Keratinocyte (primary cell): ENCODE measurements at regions not wholly inside any gene's neighbourhood (a gene's known extent, or its start where the extent isn't known, plus 50 kb on each side); places are given as distances from the start of the nearest gene placed in this dataset.

Source experiments
- DNase-seq: peaks from one replicate; pipeline ENCODE4 v3.0.0-alpha.2; 2011; ENCODE audit warnings: low read depth, missing footprints, low spot score
- FAIRE-seq: peaks from 2 replicates; lab custom pipeline; 2011; peaks lifted over from hg19 to GRCh38; lab: Jason Lieb, UNC
- H2AFZ ChIP-seq: 2 replicates; pipeline ENCODE4 v1.6.0; 2012; ENCODE audit warnings: low read length, control low read depth, inconsistent platforms; ENCODE audit not compliant: control insufficient read depth
- H3K27ac ChIP-seq: 2 replicates; pipeline ENCODE4 v1.5.1; 2011; ENCODE audit warnings: low read length; ENCODE audit not compliant: control insufficient read depth, insufficient read depth
- H3K27me3 ChIP-seq: 3 replicates; pipeline ENCODE4 v1.6.0; 2011; ENCODE audit warnings: low read length; ENCODE audit not compliant: control insufficient read depth, insufficient read depth; ENCODE audit errors: extremely low read depth
- H3K36me3 ChIP-seq, 2 experiments: 2 replicates in 1 of 2; 3 replicates in 1 of 2; pipeline ENCODE4 v1.5.1; 2011; ENCODE audit warnings: low read length in 2 of 2, mild to moderate bottlenecking in 1 of 2; ENCODE audit not compliant: control insufficient read depth in 2 of 2, insufficient read depth in 2 of 2; ENCODE audit errors: extremely low read depth in 1 of 2
- H3K4me1 ChIP-seq: 3 replicates; pipeline ENCODE4 v1.5.1; 2011; ENCODE audit warnings: low read length; ENCODE audit not compliant: control insufficient read depth, insufficient read depth; ENCODE audit errors: extremely low read depth
- H3K4me2 ChIP-seq: 3 replicates; pipeline ENCODE4 v1.6.0; 2011; ENCODE audit warnings: low read depth, low read length; ENCODE audit not compliant: control insufficient read depth, insufficient read depth; ENCODE audit errors: extremely low read depth
- H3K4me3 ChIP-seq, 3 experiments: fragments of 200-600 bp in 1 of 3; sonication (generic) in 1 of 3; 2 replicates in 2 of 3; 3 replicates in 1 of 3; pipeline ENCODE4 v1.5.1; 2011 to 2016; ENCODE audit warnings: low read length in 3 of 3, mild to moderate bottlenecking in 3 of 3, control low read depth in 2 of 3, inconsistent platforms in 1 of 3, low read depth in 1 of 3, mixed read lengths in 1 of 3, mixed run types in 1 of 3, moderate library complexity in 1 of 3; ENCODE audit not compliant: control insufficient read depth in 2 of 3, insufficient read depth in 2 of 3; ENCODE audit errors: extremely low read depth in 1 of 3
- H3K79me2 ChIP-seq: 2 replicates; pipeline ENCODE4 v1.6.0; 2012; ENCODE audit warnings: low read length; ENCODE audit not compliant: control insufficient read depth, insufficient read depth
- H3K9ac ChIP-seq: 3 replicates; pipeline ENCODE4 v1.6.0; 2011; ENCODE audit warnings: low read length; ENCODE audit not compliant: control insufficient read depth, insufficient read depth; ENCODE audit errors: extremely low read depth
- H3K9me1 ChIP-seq: 3 replicates; pipeline ENCODE4 v1.6.0; 2011; ENCODE audit warnings: low read length; ENCODE audit not compliant: control insufficient read depth, insufficient read depth; ENCODE audit errors: extremely low read depth
- H3K9me3 ChIP-seq: 2 replicates; pipeline ENCODE4 v1.5.1; 2012; ENCODE audit warnings: low read depth, low read length; ENCODE audit not compliant: control insufficient read depth
- H4K20me1 ChIP-seq: 3 replicates; pipeline ENCODE4 v1.6.0; 2011; ENCODE audit warnings: low read length; ENCODE audit not compliant: control insufficient read depth, insufficient read depth; ENCODE audit errors: extremely low read depth
- EZH2 ChIP-seq: IDR thresholded peaks from one replicate; pipeline ENCODE4 v1.6.1; 2012; ENCODE audit warnings: inconsistent platforms, mild to moderate bottlenecking, low read length, moderate library complexity
- dilution Hi-C: fragments of 300-500 bp; cut with MboI; formaldehyde crosslinking; loops from one replicate; pipeline ENCODE4 v1.7.0; 2020; ENCODE audit warnings: low sequenced_read_pairs; ENCODE audit not compliant: extremely low pct_ligation_motif_present
- TF ChIP-seq, protein P1 (sequence below), 3 experiments: IDR thresholded peaks in 1 of 3; conservative IDR thresholded peaks in 1 of 3; optimal IDR thresholded peaks in 1 of 3; 2 replicates in 2 of 3; 3 replicates in 1 of 3; pipeline versions ENCODE3 to v1.5.1; 2011; ENCODE audit warnings: low read length in 3 of 3, mild to moderate bottlenecking in 3 of 3, moderate library complexity in 2 of 3, control low read depth in 1 of 3, inconsistent platforms in 1 of 3; ENCODE audit not compliant: insufficient read depth in 2 of 3; ENCODE audit errors: extremely low read depth in 1 of 3

DNA sequence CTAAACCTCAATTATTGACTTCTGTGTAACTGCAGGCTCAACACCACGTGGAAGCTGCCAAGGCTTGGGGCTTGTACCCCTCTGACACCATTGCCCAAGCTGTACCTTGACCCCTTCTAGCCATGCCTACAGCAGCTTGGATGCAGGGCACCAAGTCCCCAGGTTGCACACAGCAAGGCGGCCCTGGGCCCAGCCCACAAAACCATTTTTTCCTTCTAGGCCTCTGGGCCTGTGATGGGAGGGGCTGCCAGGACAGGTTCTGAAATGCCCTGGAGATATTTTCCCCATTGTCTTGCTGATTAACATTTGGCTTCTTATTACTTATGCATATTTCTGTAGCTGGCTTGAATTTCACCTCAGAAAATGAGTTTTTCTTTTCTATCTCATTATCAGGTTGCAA lies 610.0 kb upstream of the LRRN3 start:
- dilution Hi-C loops, result no loop called here
- H3K9ac ChIP-seq, result no peak overlapping the region
- no peak for DNase-seq

DNA sequence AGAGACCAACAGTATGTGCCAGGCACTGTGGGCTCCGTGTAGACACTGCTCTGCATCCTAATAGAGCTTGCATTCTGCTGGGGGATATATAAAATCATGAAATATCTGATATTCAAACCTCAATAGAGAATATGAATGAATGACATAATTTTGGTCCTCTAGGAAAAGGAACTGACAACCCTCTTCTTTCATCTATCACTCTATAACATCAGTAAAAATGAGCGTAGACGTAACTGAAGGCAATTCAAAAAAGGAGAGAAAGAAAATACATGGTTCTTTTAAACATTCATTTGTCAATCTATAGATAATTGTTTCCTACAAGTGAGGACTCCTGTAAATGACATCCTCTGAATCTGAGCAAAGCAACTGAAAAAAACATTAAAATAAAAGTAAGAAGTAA lies 607.4 kb upstream of the LRRN3 start:
- dilution Hi-C loops, result no loop called here
- no peaks in the 10 kb centered on the region for H3K36me3 ChIP-seq
- peaks cover 2% of the 10 kb centered on the region for H3K9me3 ChIP-seq
- H3K79me2 ChIP-seq, result no peaks in the 10 kb centered on the region
- no peak overlapping the region for H3K9ac ChIP-seq
- FAIRE-seq (no peak), DNase-seq (no peak)
- H3K9me1 ChIP-seq, result no peaks in the 10 kb centered on the region
- H3K4me1 ChIP-seq, result no peaks in the 10 kb centered on the region
- H2AFZ ChIP-seq, result no peak overlapping the region
- no peaks in the 10 kb centered on the region for H3K27me3 ChIP-seq
- H3K4me3 ChIP-seq, result no peak overlapping the region
- no peak overlapping the region for H3K4me2 ChIP-seq
- H4K20me1 ChIP-seq, result no peaks in the 10 kb centered on the region
- TF ChIP-seq EZH2, result no peak
- TF ChIP-seq, protein P1, sequence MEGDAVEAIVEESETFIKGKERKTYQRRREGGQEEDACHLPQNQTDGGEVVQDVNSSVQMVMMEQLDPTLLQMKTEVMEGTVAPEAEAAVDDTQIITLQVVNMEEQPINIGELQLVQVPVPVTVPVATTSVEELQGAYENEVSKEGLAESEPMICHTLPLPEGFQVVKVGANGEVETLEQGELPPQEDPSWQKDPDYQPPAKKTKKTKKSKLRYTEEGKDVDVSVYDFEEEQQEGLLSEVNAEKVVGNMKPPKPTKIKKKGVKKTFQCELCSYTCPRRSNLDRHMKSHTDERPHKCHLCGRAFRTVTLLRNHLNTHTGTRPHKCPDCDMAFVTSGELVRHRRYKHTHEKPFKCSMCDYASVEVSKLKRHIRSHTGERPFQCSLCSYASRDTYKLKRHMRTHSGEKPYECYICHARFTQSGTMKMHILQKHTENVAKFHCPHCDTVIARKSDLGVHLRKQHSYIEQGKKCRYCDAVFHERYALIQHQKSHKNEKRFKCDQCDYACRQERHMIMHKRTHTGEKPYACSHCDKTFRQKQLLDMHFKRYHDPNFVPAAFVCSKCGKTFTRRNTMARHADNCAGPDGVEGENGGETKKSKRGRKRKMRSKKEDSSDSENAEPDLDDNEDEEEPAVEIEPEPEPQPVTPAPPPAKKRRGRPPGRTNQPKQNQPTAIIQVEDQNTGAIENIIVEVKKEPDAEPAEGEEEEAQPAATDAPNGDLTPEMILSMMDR (optimal IDR thresholded peaks at IDR 0.05 in 1 of 3, IDR thresholded peaks at IDR 0.05 in 1 of 3, conservative IDR thresholded peaks at IDR 0.05 in 1 of 3; ENCODE audit: extremely low read depth in 1 of 3, insufficient read depth in 2 of 3, low read length in 3 of 3), result no peak
- H3K27ac ChIP-seq, result no peak overlapping the region

More for the DNA sequence above, 610.0 kb upstream of the LRRN3 start:
- H2AFZ ChIP-seq, result no peak overlapping the region
- H3K4me3 ChIP-seq, result no peak overlapping the region
- H3K79me2 ChIP-seq, result no peaks in the 10 kb centered on the region
- no peaks in the 10 kb centered on the region for H3K27me3 ChIP-seq
- no peaks in the 10 kb centered on the region for H3K36me3 ChIP-seq
- H4K20me1 ChIP-seq, result no peaks in the 10 kb centered on the region
- no peak for FAIRE-seq
- TF ChIP-seq, protein P1 (optimal IDR thresholded peaks at IDR 0.05 in 1 of 3, IDR thresholded peaks at IDR 0.05 in 1 of 3, conservative IDR thresholded peaks at IDR 0.05 in 1 of 3; ENCODE audit: extremely low read depth in 1 of 3, insufficient read depth in 2 of 3, low read length in 3 of 3), result no peak
- TF ChIP-seq EZH2, result no peak
- H3K9me1 ChIP-seq, result no peaks in the 10 kb centered on the region
- H3K4me1 ChIP-seq, result no peaks in the 10 kb centered on the region
- peaks cover 2% of the 10 kb centered on the region for H3K9me3 ChIP-seq
- no peak overlapping the region for H3K4me2 ChIP-seq
- H3K27ac ChIP-seq, result no peak overlapping the region
